H7 (cell line): ENCODE measurements at regions not wholly inside any gene's neighbourhood (a gene's known extent, or its start where the extent isn't known, plus 50 kb on each side); places are given as distances from the start of the nearest gene placed in this dataset.
"Not testable (repeated sequence)": the region's sequence is repeated elsewhere in the genome, so short reads cannot be mapped to it uniquely, and the experiment has no call there.

ENCODE experiments used
- DNase-seq: peaks from one replicate; pipeline ENCODE4 v3.0.0; 2012
- H3K27me3 ChIP-seq: 2 replicates; pipeline ENCODE4 v1.6.0; 2011; ENCODE audit warnings: mild to moderate bottlenecking, low read length; ENCODE audit not compliant: control insufficient read depth, insufficient read depth
- H3K36me3 ChIP-seq: replicated peaks from 2 replicates; pipeline ENCODE4 v1.5.1; 2011; ENCODE audit warnings: low read length; ENCODE audit not compliant: control insufficient read depth, insufficient read depth
- H3K4me3 ChIP-seq: 2 replicates; pipeline ENCODE4 v1.5.1; 2011; ENCODE audit warnings: low read depth, mild to moderate bottlenecking, control low read depth, low read length, moderate library complexity; ENCODE audit not compliant: insufficient read depth

DNA sequence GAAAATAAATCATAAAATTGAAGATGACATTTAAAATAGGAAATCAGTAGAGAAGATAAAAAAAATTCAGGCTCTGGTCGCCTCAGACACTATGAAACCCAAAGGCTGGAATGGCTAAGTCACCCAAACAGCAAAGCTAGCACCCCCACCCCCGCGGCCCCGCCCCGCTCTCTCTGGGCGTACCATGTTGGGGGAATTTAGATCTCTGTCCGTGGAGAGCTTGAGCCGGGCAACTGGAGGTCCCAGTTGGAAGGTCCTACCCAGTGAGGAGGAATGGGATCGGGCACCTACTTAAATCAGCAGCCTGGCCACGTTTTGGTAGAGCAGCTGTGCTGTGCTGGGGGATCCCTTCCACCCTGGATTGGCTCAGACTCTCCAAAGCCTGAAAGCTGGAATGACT lies 150.6 kb upstream of the ANKRD55 start:
- no peaks in the 10 kb centered on the region for H3K27me3 ChIP-seq
- H3K4me3 ChIP-seq: no peak overlapping the region
- no peak for DNase-seq

GRCh38 chr5:56382896-56383295 lies 149.8 kb upstream of the ANKRD55 start:
- H3K27me3 ChIP-seq: no peaks in the 10 kb centered on the region
- H3K4me3 ChIP-seq: no peak overlapping the region
- H3K36me3 ChIP-seq: no peaks in the 10 kb centered on the region
- DNase-seq: no peak

More for the DNA sequence above, 150.6 kb upstream of the ANKRD55 start:
- no peaks in the 10 kb centered on the region for H3K36me3 ChIP-seq

GRCh38 chr5:56377573-56377972 lies 144.4 kb upstream of the ANKRD55 start:
- Histone ChIP-seq H3K27me3 (no peaks in the 10 kb centered on the region), H3K36me3 (no peaks in the 10 kb centered on the region), H3K4me3 (no peak overlapping the region)
- no peak for DNase-seq

DNA sequence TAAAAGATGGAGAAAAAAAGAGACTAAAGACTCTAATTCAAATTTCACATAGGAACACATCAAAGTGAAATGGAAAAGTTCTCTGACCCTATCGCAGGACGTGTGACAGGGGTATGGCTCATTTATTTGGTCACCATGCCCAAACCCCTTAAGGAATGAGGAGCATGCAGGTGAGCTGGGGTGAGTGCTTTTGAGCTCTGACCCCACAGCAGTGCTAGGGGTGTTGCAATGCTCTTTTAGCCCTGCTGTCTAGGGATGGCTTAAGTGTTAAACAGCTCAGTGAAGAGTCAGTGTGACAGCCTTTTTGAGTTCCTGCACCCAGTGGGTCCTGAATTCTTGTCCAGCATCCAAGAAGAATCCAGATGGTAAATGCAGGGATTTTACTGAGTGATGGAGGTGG lies 143.0 kb upstream of the ANKRD55 start:
- Histone ChIP-seq H3K4me3 (no peak overlapping the region), H3K27me3 (no peaks in the 10 kb centered on the region), H3K36me3 (no peaks in the 10 kb centered on the region)
- DNase-seq: no peak

GRCh38 chr5:56375011-56375410 lies 141.9 kb upstream of the ANKRD55 start:
- Histone ChIP-seq H3K27me3 (no peaks in the 10 kb centered on the region), H3K36me3 (no peaks in the 10 kb centered on the region), H3K4me3 (no peak overlapping the region)
- DNase-seq: no peak

- not testable (repeated sequence) for H3K36me3 ChIP-seq, H3K27me3 ChIP-seq, DNase-seq, H3K4me3 ChIP-seq
Measured at GRCh38 chr5:56372491-56372890, 139.4 kb upstream of the ANKRD55 start.

GRCh38 chr5:56369361-56369811 lies 136.3 kb upstream of the ANKRD55 start:
- Histone ChIP-seq H3K4me3 (no peak overlapping the region), H3K36me3 (no peaks in the 10 kb centered on the region), H3K27me3 (no peaks in the 10 kb centered on the region)
- no peak for DNase-seq

DNA sequence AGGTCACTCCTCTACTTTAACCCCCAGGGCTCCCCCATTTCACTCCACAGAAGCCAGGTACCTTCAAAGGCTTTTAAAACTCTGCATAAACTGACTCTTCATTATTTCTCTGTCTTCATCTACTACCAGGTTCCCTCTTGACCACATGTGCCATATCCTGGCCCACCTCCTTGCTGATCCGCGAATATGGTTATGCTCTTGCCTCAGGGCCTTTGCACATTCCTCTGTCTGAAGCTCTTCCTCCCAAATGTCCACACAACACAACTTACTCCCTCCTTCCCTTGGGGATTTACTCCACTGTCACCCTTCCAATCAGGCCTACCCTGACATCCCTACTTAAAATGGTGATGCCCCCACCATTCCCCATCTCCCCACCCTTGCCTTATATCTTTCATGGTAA lies 134.6 kb upstream of the ANKRD55 start:
- Histone ChIP-seq H3K4me3 (no peak overlapping the region), H3K36me3 (no peaks in the 10 kb centered on the region), H3K27me3 (no peaks in the 10 kb centered on the region)
- no peak for DNase-seq

GRCh38 chr5:56366986-56367385 lies 133.9 kb upstream of the ANKRD55 start:
- H3K4me3 ChIP-seq: no peak overlapping the region
- H3K27me3 ChIP-seq: no peaks in the 10 kb centered on the region
- H3K36me3 ChIP-seq: no peaks in the 10 kb centered on the region
- DNase-seq: no peak

GRCh38 chr5:56361398-56361797 lies 128.3 kb upstream of the ANKRD55 start:
- Histone ChIP-seq H3K36me3 (no peaks in the 10 kb centered on the region), H3K27me3 (no peaks in the 10 kb centered on the region), H3K4me3 (no peak overlapping the region)
- DNase-seq: no peak

GRCh38 chr5:56360816-56361215 lies 127.7 kb upstream of the ANKRD55 start:
- Histone ChIP-seq H3K4me3 (no peak overlapping the region), H3K36me3 (no peaks in the 10 kb centered on the region), H3K27me3 (no peaks in the 10 kb centered on the region)
- no peak for DNase-seq

DNA sequence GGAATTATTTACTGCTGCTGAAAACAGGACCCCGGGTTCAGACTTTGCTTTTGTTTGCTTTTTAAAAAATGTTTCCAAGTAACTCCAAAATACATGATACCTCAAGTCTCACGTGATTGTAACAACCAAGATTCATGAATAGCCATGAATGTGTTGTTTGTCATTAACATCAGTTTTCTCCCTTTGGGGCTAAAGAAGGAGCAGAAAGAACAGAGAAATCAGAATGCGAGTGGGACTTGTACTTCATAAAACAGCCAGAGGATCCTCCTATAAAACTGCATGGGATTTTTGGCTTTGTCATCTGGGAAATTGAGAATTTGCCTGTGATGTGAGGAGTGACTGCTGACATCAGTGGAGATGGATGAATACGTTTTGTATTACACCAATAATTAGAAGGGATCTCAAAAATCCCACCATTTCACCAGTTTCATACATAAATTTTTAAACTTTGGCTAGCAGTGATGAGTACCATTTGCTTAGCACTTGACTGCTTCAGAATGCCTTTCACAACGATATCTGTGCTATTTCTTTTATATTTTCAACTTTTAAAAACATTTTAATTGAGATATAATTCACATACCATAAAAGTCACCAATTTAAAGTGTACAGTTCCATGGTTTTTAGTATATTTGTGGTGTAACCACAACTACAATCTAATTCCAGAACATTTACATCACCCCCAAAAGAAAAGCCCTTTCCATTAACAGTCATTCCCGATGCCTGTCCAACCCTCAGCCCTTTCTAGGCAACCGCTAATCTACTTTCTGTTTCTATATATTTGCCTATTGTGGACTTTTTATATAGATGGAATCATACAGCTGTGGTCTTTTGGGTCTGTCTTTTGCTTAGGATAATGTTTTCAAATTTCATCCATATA lies 126.9 kb upstream of the ANKRD55 start:
- Histone ChIP-seq H3K36me3 (no peaks in the 10 kb centered on the region), H3K4me3 (no peak overlapping the region), H3K27me3 (no peaks in the 10 kb centered on the region)
- no peak for DNase-seq

- no peak for DNase-seq
- H3K27me3 ChIP-seq: no peaks in the 10 kb centered on the region
- no peak overlapping the region for H3K4me3 ChIP-seq
- H3K36me3 ChIP-seq: no peaks in the 10 kb centered on the region
Measured at GRCh38 chr5:56358703-56359681, 125.9 kb upstream of the ANKRD55 start.

GRCh38 chr5:56358046-56358445 lies 124.9 kb upstream of the ANKRD55 start:
- H3K4me3 ChIP-seq: no peak overlapping the region
- H3K27me3 ChIP-seq: no peaks in the 10 kb centered on the region
- no peaks in the 10 kb centered on the region for H3K36me3 ChIP-seq
- DNase-seq: no peak

DNA sequence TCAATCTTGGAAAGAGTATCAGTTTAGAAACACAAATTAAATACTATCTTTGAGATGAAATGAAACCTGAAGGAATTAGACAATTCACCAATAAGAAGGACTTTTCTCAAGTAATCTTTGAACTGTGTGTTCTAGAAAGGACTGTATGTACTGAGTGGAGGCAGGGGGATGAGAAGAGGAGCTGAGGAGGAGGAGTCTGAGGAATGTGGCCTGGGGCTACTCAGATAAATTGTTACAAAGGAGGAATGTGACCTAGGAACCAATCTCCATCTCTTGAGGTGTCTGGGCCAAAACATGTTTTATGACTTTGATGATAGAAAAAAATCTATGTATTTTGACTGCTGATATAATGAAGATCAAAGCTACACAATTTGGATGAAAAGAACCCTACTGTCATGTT lies 124.3 kb upstream of the ANKRD55 start:
- no peaks in the 10 kb centered on the region for H3K27me3 ChIP-seq
- H3K36me3 ChIP-seq: no peaks in the 10 kb centered on the region
- no peak overlapping the region for H3K4me3 ChIP-seq
- no peak for DNase-seq
